ENCODE measurements at regions not wholly inside any gene's neighbourhood (a gene's known extent, or its start where the extent isn't known, plus 50 kb on each side); places are given as distances from the start of the nearest gene placed in this dataset.

DNA sequence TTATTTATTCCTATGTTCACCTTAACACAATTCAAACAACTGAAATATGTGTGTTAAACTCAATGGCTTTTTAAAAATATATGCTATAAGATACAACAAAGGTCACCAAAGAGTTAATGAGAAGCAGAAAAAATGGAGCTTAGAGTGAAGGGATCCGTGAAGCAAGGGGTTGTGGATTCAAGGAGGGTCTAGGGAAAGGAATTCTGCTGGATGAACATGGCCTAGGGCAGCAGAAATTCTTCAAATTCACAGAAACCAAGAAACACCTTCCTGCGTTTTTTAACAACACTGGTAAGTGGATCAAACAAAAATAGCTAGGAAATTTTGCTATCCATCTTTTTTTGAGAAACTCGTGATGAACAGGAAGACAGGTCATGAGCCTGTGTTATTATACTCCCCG, 59.3 kb upstream of the PLSCR5 start:
- no peak for ATAC-seq

DNA sequence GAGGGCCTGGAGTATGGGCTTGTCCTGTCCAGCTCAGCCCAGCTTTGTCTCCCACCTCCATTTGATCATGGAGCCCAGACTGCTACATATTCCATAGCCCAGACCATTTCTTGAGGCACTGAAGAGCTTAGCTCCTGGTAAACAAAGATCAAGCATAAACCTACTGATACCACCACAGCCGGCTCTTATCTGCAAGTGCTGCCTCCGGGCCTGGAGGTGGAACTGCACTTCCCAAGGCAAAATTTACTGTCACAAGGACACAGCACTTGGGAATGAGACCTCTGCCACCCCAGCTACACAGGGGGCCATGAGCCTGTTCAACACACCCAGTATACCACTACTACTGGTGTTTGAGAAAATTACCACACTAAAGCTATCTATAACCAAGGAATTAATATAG, 53.7 kb upstream of the PLSCR5 start:
- DNase-seq (no peak), ATAC-seq (no peak)
- H3K27me3 ChIP-seq = no peaks in the 10 kb centered on the region
- H3K9me3 ChIP-seq = peaks cover 0 to 2% of the 10 kb centered on the region in 2 donors
- intact Hi-C loops (cut with DNase I) = no loop called here
- no peak overlapping the region for H3K4me3 ChIP-seq
- no peaks in the 10 kb centered on the region for H3K4me1 ChIP-seq
- H3K27ac ChIP-seq = no peak overlapping the region
- TF ChIP-seq, protein P1, sequence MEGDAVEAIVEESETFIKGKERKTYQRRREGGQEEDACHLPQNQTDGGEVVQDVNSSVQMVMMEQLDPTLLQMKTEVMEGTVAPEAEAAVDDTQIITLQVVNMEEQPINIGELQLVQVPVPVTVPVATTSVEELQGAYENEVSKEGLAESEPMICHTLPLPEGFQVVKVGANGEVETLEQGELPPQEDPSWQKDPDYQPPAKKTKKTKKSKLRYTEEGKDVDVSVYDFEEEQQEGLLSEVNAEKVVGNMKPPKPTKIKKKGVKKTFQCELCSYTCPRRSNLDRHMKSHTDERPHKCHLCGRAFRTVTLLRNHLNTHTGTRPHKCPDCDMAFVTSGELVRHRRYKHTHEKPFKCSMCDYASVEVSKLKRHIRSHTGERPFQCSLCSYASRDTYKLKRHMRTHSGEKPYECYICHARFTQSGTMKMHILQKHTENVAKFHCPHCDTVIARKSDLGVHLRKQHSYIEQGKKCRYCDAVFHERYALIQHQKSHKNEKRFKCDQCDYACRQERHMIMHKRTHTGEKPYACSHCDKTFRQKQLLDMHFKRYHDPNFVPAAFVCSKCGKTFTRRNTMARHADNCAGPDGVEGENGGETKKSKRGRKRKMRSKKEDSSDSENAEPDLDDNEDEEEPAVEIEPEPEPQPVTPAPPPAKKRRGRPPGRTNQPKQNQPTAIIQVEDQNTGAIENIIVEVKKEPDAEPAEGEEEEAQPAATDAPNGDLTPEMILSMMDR (IDR thresholded peaks at IDR 0.05) = no peak
- H3K36me3 ChIP-seq = no peaks in the 10 kb centered on the region

More for the DNA sequence above, 59.3 kb upstream of the PLSCR5 start:
- Histone ChIP-seq H3K4me1 (no peaks in the 10 kb centered on the region), H3K27me3 (no peaks in the 10 kb centered on the region), H3K9me3 (peaks cover 0 to 2% of the 10 kb centered on the region in 2 donors), H3K4me3 (no peak overlapping the region), H3K27ac (no peak overlapping the region), H3K36me3 (no peaks in the 10 kb centered on the region)
- intact Hi-C loops (cut with DNase I) = no loop called here
- no peak for DNase-seq
- TF ChIP-seq, protein P1 (IDR thresholded peaks at IDR 0.05) = no peak

DNA sequence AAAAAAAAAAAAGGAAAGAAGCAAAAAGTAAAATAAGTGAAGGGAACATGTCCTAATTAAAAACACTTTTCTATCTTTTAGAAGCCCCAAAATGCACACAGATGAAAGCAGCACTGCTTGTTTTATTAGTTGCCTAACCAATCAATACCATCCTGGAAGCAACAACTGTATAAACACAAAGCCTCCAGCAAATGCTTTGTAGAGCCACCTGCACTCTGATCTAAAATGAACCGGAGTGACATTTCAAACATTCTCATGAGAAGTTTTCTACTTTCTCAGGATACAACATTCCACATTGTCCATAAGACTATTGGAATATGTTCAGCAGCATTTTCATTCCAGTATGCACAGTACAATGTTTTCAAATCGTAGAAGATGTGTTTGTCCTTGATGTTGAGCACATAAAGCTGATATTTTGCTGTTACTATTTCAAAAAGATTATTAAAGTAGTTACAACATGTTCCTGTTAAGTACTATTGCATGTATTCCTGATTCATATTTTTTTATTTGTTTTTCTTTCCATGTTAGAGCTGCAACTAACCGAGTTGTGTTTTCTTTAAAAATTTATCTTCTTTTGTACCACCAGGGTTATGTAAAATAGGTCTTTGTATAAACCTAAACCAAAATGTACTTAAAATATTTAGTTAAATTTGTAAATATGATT, 50.3 kb upstream of the PLSCR5 start:
- Histone ChIP-seq H3K4me1 (no peaks in the 10 kb centered on the region), H3K27me3 (no peaks in the 10 kb centered on the region), H3K4me3 (no peak overlapping the region), H3K27ac (no peak overlapping the region), H3K9me3 (peaks cover 0 to 2% of the 10 kb centered on the region in 2 donors), H3K36me3 (no peaks in the 10 kb centered on the region)
- intact Hi-C loops (cut with DNase I) = no loop called here
- TF ChIP-seq, protein P1 (IDR thresholded peaks at IDR 0.05) = no peak
- ATAC-seq (no peak), DNase-seq (no peak)

All from left lung (tissue), 4 donors.